ENCODE measurements at regions not wholly inside any gene's neighbourhood (a gene's known extent, or its start where the extent isn't known, plus 50 kb on each side); places are given as distances from the start of the nearest gene placed in this dataset.
A peak's percentile ranks its signal among the peaks of the same experiment; 100 is the strongest.
"Not testable (repeated sequence)": the region's sequence is repeated elsewhere in the genome, so short reads cannot be mapped to it uniquely, and the experiment has no call there.

DNA sequence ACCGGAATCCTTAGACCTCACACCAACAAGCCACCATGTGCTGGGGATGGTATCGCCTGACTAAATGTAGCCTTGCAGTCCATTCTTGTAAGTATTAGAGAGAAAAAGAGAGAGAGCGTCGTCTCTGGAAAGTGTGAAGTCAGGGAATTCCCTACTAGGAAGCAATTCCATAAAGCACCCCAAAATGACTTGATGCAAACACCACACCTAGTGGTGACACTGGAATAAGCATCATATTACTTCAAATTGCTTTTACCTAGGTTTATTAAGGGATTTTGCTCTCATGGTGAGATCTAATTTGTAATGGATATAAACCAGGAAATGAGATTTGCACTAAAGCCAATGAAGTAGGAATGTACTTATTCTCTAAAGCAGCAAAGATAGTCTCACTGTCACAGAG, 111.4 kb upstream of the METTL9 start:
- H3K27ac Mint-ChIP-seq, result peak overlapping the region in 1 of 6 donors; percentile 24
- not testable (repeated sequence) for H3K36me3 Mint-ChIP-seq; H3K9me3 Mint-ChIP-seq; DNase-seq; H3K4me3 Mint-ChIP-seq; H3K4me1 Mint-ChIP-seq; H3K27me3 Mint-ChIP-seq (ENCODE audit: low read depth in 3 of 3)

DNA sequence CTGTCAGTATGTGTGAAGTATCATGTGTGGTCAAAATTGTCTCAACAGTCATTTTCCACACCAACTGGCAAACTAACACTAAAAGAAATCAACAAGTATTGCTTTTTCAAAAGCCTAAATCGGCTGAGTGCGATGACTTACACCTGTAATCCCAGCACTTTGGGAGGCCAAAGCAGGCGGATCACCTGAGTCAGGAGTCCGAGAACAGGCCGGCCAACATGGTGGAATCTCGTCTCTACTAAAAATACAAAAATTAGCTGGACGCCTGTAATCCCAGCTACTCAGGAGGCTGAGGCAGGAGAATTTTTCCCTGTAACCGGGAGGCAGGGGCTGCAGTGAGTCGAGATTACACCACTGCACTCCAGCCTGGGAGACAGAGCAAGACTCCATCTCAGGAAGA, 100.3 kb upstream of the METTL9 start:
- peaks cover 14 to 21% (median 19%) of the 10 kb centered on the region in 3 donors for H3K27me3 Mint-ChIP-seq (ENCODE audit: low read depth in 3 of 3)
- H3K4me3 Mint-ChIP-seq, DNase-seq, H3K4me1 Mint-ChIP-seq, H3K36me3 Mint-ChIP-seq, H3K27ac Mint-ChIP-seq, H3K9me3 Mint-ChIP-seq: not testable (repeated sequence)

- H3K27me3 Mint-ChIP-seq (ENCODE audit: low read depth in 3 of 3), result peaks cover 16 to 24% (median 19%) of the 10 kb centered on the region in 3 donors
- H3K4me1 Mint-ChIP-seq, H3K9me3 Mint-ChIP-seq, H3K36me3 Mint-ChIP-seq: not testable (repeated sequence)
- H3K4me3 Mint-ChIP-seq, result peak overlapping the region; percentile 86 to 90 (median 89)
- peak; percentile 72 to 80 (median 75) for DNase-seq
- peak overlapping the region; percentile 82 to 94 (median 91) for H3K27ac Mint-ChIP-seq
These were observed 98.0 kb upstream of the METTL9 start for GRCh38 chr16:21501223-21501868.

GRCh38 chr16:21501869-21502667, 97.3 kb upstream of the METTL9 start:
- no peaks in the 10 kb centered on the region for H3K9me3 Mint-ChIP-seq
- H3K36me3 Mint-ChIP-seq, result no peaks in the 10 kb centered on the region
- H3K4me1 Mint-ChIP-seq, result peaks cover 13 to 16% of the 10 kb centered on the region in 2 donors
- H3K27me3 Mint-ChIP-seq (ENCODE audit: low read depth in 3 of 3), result peaks cover 16 to 29% (median 23%) of the 10 kb centered on the region in 3 donors
- H3K27ac Mint-ChIP-seq, result peak overlapping the region; percentile 78 to 92 (median 88)
- peak; percentile 95 to 96 (median 95) for DNase-seq
- peak overlapping the region; percentile 81 to 89 (median 85) for H3K4me3 Mint-ChIP-seq

DNA sequence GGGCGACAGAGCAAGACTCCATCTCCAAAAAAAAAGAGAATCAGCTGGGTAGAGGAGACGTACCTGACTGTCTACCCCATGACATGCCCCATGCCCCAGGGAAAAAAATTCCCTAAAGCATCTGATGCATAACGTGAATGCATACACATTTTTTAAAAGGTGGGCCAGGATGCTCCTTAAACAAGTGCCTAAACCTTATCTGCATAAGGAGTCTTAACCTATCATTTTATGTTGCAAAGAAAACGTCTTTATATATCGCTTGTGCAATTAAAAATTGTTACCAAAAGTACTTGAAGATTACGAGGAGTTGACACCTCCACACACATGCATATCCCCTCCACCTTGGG, 95.8 kb upstream of the METTL9 start:
- H3K4me1 Mint-ChIP-seq, result peaks cover 27 to 31% of the 10 kb centered on the region in 2 donors
- DNase-seq, result peak in 1 of 3 donors; percentile 3
- H3K27ac Mint-ChIP-seq, result peak overlapping the region in 5 of 6 donors; percentile 42 to 82 (median 76)
- peaks cover 22 to 39% (median 23%) of the 10 kb centered on the region in 3 donors for H3K27me3 Mint-ChIP-seq (ENCODE audit: low read depth in 3 of 3)
- H3K4me3 Mint-ChIP-seq, result peak overlapping the region; percentile 35 to 85 (median 58)
- H3K9me3 Mint-ChIP-seq, H3K36me3 Mint-ChIP-seq: not testable (repeated sequence)

DNA sequence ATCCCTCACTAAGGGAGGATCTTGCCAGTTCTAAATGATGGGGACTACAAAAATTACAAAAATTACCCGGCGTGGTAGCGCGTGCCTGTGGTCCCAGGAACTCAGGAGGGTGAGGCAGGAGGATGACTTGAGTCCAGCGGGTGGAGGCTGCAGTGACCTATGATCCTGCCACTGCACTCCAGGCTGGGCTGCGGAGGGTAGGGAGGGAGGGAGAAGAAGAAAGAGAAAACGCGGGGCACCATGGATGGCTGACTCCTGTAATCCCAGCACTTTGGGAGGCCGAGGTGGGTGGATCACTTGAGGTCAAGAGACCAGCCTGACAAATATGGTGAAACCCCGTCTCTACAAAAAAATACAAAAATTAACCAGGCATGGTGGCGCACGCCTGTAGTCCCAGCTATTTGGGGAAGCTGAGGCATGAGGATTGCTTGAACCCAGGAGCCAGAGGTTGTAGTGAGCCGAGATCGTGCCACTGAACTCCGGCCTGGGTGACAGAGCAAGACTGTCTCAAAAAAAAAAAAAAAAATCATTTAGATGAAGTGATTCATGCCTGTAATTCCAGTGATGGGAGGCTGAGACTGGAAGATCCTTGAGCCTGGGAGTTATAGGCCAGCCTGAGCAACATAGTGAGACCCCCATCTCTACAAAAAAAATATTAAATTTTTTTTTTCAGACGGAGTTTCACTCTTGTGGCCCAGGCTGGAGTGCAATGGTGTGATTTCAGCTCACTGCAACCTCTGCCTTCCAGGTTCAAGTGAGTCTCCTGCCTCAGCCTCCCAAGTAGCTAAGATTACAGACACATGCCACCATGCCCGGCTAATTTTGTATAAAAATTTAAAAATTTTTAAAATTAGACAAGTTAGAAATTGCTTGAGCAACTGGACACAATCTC, 95.2 kb upstream of the METTL9 start:
- peaks cover 34 to 38% of the 10 kb centered on the region in 2 donors for H3K4me1 Mint-ChIP-seq
- peak overlapping the region; percentile 35 to 85 (median 58) for H3K4me3 Mint-ChIP-seq
- not testable (repeated sequence) for DNase-seq, H3K36me3 Mint-ChIP-seq, H3K9me3 Mint-ChIP-seq
- peak overlapping the region in 5 of 6 donors; percentile 42 to 82 (median 76) for H3K27ac Mint-ChIP-seq
- H3K27me3 Mint-ChIP-seq (ENCODE audit: low read depth in 3 of 3), result peaks cover 23 to 42% (median 24%) of the 10 kb centered on the region in 3 donors

GRCh38 chr16:21505751-21506520, 93.4 kb upstream of the METTL9 start:
- not testable (repeated sequence) for H3K9me3 Mint-ChIP-seq, H3K36me3 Mint-ChIP-seq, DNase-seq
- H3K4me1 Mint-ChIP-seq, result peaks cover 36 to 44% of the 10 kb centered on the region in 2 donors
- H3K27me3 Mint-ChIP-seq (ENCODE audit: low read depth in 3 of 3), result peaks cover 23 to 49% (median 26%) of the 10 kb centered on the region in 3 donors
- peak overlapping the region; percentile 89 to 94 (median 92) for H3K27ac Mint-ChIP-seq
- H3K4me3 Mint-ChIP-seq, result peak overlapping the region in 4 of 5 donors; percentile 21 to 91 (median 77)

- peak overlapping the region; percentile 77 to 91 (median 78) for H3K4me3 Mint-ChIP-seq
- DNase-seq, result peak; percentile 52 to 60 (median 59)
These were observed 92.4 kb upstream of the METTL9 start for GRCh38 chr16:21506857-21507456.

GRCh38 chr16:21507631-21508305, 91.6 kb upstream of the METTL9 start:
- not testable (repeated sequence) for DNase-seq
- Mint-ChIP-seq H3K4me3 (peak overlapping the region; percentile 77 to 91 (median 78)), H3K27me3 (ENCODE audit: low read depth in 3 of 3) (peaks cover 11 to 43% (median 20%) of the 10 kb centered on the region in 3 donors)

More at GRCh38 chr16:21506857-21507456, 92.4 kb upstream of the METTL9 start:
- Mint-ChIP-seq H3K27ac (peak overlapping the region; percentile 91 to 94 (median 92)), H3K4me1 (peaks cover 42 to 50% of the 10 kb centered on the region in 2 donors), H3K27me3 (ENCODE audit: low read depth in 3 of 3) (peaks cover 17 to 49% (median 25%) of the 10 kb centered on the region in 3 donors)
- H3K9me3 Mint-ChIP-seq, H3K36me3 Mint-ChIP-seq: not testable (repeated sequence)

GRCh38 chr16:21508661-21509436, 90.5 kb upstream of the METTL9 start:
- DNase-seq, H3K36me3 Mint-ChIP-seq, H3K9me3 Mint-ChIP-seq: not testable (repeated sequence)
- Mint-ChIP-seq H3K4me3 (peak overlapping the region in 4 of 5 donors; percentile 43 to 77 (median 68)), H3K4me1 (peaks cover 39 to 44% of the 10 kb centered on the region in 2 donors), H3K27ac (peak overlapping the region; percentile 70 to 93 (median 80)), H3K27me3 (ENCODE audit: low read depth in 3 of 3) (peaks cover 4 to 38% (median 15%) of the 10 kb centered on the region in 3 donors)

More at GRCh38 chr16:21507631-21508305, 91.6 kb upstream of the METTL9 start:
- Mint-ChIP-seq H3K4me1 (peaks cover 39 to 50% of the 10 kb centered on the region in 2 donors), H3K27ac (peak overlapping the region; percentile 77 to 94 (median 92))
- not testable (repeated sequence) for H3K36me3 Mint-ChIP-seq, H3K9me3 Mint-ChIP-seq

- Mint-ChIP-seq H3K27me3 (ENCODE audit: low read depth in 3 of 3) (peaks cover 4 to 40% (median 15%) of the 10 kb centered on the region in 3 donors), H3K4me3 (peak overlapping the region in 1 of 5 donors; percentile 22), H3K4me1 (peaks cover 41 to 50% of the 10 kb centered on the region in 2 donors), H3K27ac (peak overlapping the region in 3 of 6 donors; percentile 61 to 92 (median 83))
- not testable (repeated sequence) for H3K36me3 Mint-ChIP-seq, DNase-seq, H3K9me3 Mint-ChIP-seq
These were observed 89.8 kb upstream of the METTL9 start for GRCh38 chr16:21509437-21510086.

All from immature natural killer cell (primary cell).